ENCODE measurements at regions not wholly inside any gene's neighbourhood (a gene's known extent, or its start where the extent isn't known, plus 50 kb on each side); places are given as distances from the start of the nearest gene placed in this dataset.
"Not testable (repeated sequence)": the region's sequence is repeated elsewhere in the genome, so short reads cannot be mapped to it uniquely, and the experiment has no call there.

DNA sequence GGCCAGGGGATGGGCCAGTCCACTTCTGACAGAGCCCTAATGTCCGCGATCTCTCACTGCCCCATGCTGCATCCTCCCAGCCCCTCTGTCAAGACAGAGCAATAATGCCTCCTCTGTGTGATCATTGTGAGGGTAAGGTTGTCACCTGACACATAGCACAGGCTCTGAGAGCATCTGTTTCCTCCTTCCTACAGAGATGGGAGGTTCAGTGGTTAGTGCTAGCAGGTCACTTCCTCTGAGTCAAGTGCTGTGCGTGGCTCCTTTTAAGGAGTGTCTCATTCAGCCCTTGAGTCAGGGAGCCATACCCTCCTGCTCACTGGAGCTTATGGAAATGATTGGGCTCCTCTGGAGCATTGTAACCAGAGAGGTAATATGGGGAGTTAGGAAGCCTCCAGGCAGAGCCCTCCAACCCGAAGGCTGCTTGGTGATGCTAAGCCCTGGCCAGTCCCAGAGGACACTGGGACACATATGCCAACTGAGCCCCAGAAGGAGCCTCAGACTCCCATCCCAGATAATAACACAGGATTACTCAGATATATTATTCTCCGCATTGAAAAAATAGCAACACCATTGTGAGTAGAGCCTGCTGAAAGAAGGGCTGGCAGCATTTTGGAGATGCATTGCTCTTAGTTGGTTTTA lies 189.0 kb downstream of the GALNT1 start:
- DNase-seq (ENCODE audit: low spot score): no peak

DNA sequence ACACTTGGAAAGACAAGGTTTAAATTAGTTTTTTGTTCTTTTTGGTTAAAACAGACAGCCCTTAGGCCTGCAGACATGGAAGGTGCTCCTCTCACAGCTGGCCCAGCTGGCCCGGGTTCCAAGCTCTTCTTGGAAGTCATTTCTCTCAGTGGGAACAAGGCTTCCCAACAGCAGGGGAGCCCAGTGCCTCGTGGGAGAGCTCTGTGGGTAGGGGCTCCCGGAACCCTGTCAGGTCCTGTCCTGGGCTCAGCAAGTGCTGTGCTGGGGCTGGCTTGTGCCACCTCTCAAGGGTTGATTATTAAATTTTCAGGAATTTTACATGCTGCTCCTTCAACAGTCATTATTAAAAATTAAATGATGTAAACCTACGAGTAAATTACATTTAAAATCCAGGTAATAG lies 189.6 kb downstream of the GALNT1 start:
- DNase-seq (ENCODE audit: low spot score): no peak

DNA sequence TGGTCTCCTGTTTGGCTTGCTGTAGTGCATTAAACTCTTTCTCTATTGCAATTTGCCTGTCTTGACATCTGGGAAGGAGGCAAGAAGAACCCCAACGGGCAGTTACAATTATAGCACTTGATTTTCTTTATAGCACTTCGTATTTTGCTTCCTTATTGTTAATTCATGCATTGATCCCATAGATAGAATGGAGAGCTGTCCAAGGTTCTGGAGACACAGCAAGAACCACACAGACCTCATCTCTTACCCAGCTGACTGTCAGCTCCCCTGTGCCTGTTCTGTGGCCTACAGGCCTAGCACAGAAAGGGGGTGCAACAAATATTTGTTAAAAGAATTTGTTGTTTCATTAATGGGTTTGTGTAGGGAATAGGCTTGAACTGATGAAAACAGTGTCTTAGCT lies 194.3 kb downstream of the GALNT1 start:
- no peak for DNase-seq (ENCODE audit: low spot score)

- no peak for DNase-seq (ENCODE audit: low spot score)
Measured at GRCh38 chr18:35776473-35776872, 194.9 kb downstream of the GALNT1 start.

DNA sequence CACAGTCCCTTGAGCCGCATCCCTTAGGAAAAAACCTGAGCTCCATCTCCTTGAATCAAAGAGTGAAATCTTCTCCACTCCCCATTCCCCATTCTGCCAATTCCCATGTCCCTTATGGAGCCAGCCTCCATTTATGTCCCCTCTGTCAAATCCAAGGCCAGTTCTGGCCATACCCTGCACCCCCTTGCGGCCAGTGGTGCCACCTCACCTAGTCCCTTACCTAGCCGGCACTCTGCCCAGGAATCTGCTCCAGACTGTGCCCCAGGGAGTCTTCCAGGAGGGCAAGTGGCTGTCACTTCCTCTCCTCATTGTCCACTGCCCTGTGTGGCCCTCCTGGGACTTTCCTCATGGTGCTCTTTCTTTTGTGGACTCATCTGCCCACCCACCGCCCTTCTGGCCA lies 195.4 kb upstream of the RMP24 start:
- DNase-seq (ENCODE audit: low spot score): no peak

DNA sequence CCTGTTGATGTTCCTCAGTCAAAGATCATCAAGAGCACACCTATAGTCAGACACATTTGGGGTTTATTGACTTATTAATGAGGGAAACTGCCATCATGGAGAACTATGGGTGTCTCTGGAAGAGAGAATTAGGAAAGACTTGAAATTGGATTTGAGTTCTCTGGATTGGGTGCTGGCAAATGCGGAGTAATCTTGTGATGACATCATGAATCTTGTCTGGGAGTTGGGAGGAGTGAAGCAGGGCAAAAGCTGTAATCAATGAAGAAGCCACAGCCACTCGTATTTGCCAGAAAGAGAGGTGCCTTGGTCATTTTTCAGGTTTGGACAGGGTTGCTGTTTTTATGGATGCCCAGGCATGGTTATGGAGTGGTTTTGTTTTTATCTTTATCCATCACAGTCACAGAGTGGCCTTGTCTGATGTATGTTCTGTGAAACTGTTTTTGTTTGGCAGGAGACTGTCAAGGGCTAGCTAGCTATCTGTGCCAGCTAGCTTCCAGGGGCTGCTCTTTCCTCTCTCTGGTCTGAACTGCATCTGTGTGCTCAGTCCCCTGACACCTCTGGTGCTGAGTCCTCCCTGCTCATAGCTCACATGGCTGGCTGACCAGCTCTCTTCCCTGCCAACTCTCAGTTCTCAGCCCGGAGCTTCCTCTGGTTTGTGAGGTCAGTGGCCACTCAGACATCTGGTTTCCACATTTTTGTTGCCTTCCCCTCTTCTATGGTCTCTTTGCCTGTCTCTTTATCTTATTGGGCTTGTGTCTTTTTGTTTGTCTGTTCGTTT lies 193.4 kb upstream of the RMP24 start:
- no peak for DNase-seq (ENCODE audit: low spot score)

DNA sequence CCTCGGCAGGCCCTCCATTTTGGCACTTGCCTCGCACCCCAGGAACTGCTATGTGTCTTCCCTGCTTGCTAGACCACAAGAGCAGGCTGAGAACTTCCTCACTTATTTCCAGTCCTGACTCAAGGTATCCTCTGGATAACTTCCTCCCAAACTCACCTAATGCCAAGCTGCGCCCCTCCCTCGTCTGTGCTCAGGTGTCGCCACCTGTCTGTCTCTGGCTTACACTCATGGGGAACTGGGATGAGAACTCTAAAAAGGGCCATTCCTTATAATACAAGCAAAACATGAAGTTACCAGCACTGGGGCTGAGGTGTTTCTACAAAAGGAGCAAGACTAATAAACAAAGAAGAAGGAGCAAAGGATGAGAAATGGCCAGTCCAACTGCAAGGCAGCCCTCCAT lies 191.5 kb upstream of the RMP24 start:
- no peak for DNase-seq (ENCODE audit: low spot score)

DNA sequence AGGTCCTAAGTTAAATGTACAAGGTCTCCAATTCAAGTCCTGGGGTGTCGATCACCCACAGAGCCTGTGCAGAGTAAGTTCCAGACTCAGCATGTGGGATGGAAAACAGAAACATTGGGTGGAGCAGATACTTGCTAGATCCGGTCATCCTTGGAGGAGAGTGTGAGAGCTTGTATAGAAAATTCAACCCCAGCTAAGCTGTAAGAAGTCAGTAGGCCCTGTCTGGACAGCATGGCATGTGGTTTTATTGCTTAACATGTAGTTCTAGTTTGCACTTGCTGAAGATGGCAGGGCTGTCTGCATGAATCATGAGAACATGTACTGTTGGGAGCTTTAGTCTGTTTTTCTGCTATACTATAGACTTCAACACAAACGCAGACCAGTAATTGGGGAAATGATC lies 189.6 kb upstream of the RMP24 start:
- no peak for DNase-seq (ENCODE audit: low spot score)

- DNase-seq (ENCODE audit: low spot score): no peak
Measured at GRCh38 chr18:35786365-35787042, 186.0 kb upstream of the RMP24 start.

DNA sequence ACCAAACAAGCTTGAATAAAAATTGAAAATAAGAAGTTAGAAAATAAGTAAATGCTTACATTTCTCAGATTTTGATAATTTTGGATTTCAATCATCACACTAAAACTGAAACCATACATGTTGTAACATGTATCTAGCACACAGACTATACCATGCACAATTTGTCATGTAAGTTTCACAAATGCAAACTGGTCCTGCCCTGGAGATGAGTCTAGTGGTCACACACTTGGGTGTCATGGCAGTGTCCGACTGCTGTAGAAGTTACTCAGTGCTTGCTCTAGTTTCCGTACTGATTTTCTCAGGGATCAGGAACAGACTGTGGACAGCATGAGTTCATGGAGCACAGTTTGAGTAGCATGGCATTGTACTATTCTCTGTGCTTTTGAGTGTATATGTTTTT lies 182.9 kb upstream of the RMP24 start:
- no peak for DNase-seq (ENCODE audit: low spot score)

DNA sequence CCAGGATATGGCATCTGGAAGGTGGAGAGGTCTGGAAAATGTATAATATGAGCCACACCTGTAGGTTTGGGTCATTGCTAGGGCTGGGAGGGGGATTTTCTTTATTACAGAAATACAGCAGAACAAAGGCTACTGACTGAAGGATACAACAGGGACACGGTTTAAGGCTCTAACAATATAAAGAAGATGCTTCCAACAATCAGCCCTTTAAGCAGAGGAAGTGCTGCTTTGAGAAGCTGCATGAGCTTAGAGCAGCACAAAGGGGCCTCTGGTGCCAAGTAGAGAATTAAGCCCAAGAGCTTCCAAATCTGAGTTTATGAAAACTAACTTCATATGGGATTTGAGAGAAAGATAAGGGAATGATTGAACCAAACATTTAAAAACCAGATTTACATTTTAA lies 174.5 kb upstream of the RMP24 start:
- DNase-seq (ENCODE audit: low spot score): no peak

DNA sequence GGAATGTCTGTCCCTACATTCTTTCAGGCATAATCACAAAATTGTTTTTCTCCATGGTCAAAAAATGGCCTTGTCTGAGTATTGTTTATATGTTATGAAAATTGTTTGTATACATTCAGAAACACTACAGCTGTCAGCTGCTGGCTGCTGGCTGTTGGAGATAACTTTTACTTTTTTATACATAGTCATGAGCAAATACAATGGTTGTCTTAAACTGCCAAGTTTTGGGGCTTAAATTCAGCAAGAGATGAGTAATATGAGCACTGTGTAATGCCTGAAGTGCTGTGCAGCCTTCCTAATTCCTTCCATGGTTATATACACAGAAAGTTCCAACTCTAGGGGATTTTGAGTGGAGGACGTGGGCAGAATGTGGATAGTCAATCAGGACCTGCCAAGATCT lies 168.9 kb upstream of the RMP24 start:
- no peak for DNase-seq (ENCODE audit: low spot score)

GRCh38 chr18:35804377-35804776 lies 168.1 kb upstream of the RMP24 start:
- no peak for DNase-seq (ENCODE audit: low spot score)

- DNase-seq (ENCODE audit: low spot score): no peak
Measured at GRCh38 chr18:35807811-35808335, 164.6 kb upstream of the RMP24 start.

- DNase-seq (ENCODE audit: low spot score): no peak
Measured at GRCh38 chr18:35808796-35809195, 163.7 kb upstream of the RMP24 start.

DNA sequence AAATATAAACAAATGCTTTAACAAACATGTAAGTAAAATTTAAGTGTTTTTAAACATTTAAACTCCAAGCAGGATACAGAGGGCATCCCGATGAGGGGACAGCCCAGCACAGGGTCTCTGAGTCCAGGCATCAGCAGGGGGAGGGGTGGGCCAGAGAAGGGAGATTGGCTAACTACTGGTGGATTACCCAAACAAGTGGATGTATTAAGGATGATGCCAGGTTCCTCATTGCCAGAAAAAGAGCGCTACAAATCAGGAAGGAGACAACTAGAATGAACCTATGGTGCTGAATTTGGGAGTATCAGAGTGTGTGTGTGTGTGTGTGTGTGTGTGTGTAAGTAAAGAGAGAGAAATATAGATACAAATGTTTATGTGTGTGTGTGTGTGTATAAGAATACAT lies 162.0 kb upstream of the RMP24 start:
- no peak for DNase-seq (ENCODE audit: low spot score)

DNA sequence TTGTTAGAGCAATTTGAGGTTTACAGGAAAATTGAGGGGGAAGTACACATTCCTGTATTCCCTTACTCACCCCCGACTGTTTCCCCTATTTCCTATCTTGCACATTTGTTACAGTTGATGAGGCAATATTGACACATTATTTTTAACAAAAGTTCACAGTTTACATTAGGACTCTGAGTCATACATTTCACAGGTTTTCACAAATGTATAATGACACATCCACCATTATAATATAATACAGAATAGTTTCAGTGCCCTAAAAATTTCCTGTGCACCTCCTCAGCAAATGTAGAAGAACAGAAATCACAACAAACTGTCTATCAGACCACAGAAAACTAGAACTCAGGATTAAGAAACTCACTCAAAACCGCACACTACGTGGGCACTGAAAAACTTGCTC lies 160.6 kb upstream of the RMP24 start:
- DNase-seq (ENCODE audit: low spot score): no peak

- not testable (repeated sequence) for DNase-seq (ENCODE audit: low spot score)
Measured at GRCh38 chr18:35815011-35815410, 157.5 kb upstream of the RMP24 start.

DNA sequence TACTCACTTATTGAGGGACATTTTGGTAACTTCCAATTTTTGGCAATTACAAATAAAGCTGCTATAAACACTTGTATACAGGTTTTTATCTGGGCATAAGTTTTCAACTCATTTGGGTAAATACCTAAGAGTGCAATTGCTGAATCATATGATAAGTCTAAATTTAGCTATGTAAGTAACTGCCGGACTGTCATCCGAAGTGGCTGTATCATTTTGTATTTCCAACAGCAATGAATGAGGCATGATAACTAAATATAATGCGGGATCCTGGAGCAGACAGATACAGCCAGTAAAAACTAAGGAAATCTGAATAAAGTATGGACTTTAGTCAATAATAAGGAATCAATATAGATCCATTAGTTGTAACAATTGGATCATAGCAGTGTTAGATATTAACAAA lies 156.5 kb upstream of the RMP24 start:
- DNase-seq (ENCODE audit: low spot score): no peak

DNA sequence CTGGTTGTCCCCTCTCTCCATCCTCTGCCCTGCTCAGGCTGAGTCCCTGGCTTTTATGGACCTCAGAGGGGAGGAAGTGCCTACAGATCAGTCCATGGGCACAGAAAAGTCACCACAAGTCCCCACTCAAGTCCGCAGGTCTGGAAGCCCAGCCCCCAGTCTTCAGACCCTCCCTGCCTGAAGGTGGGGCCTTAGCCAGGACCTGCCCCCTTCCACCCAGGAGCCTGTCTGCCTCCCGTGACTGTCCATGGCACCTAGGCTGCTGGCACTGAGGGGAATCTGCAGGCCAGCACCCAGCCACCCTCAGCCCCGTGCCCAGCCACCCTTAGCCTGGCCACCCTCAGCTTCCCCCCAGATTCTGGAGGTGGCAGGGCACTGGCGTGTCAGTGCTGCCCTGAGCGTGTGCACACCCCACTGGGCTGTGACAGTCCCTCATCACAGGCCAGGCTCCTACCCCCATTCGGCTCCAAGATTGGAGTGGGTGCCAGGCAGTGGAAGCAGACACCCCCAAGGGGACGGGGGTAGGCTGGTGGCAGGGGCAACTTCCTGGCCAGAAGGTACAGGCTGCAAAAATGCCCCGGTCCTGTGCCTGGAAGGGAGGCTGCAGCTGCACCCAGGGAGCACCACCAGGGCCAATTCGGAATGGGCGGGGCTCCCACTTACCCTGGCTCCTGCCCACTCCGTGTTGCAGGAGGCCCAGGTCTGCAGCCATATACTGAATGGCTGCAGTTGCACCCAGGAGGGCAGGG lies 154.7 kb upstream of the RMP24 start:
- DNase-seq (ENCODE audit: low spot score): no peak

GRCh38 chr18:35818353-35818667 lies 154.2 kb upstream of the RMP24 start:
- DNase-seq (ENCODE audit: low spot score): no peak

DNA sequence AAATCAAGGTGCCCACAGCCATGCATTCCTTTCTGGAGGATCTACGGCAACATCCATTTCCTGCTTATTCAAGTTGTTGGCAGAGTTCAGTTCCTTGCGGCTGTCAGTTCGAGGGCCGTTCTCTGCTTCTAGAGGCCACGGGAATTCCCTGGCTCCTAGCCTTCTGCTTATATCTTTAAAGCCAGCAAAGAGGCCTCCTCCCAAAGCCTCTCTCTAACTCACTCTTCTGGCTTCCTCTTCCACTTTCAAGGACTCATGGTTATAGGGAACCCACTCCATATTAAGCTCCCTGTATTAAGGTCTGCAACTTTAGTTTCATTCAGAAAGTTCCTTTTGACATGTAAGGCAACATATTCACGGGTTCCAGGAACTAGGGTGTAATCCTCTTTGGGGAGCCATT lies 150.1 kb upstream of the RMP24 start:
- DNase-seq (ENCODE audit: low spot score): no peak

- DNase-seq (ENCODE audit: low spot score): no peak
Measured at GRCh38 chr18:35826477-35826876, 146.0 kb upstream of the RMP24 start.
